GM23248 (cell line): ENCODE measurements at regions not wholly inside any gene's neighbourhood (a gene's known extent, or its start where the extent isn't known, plus 50 kb on each side); places are given as distances from the start of the nearest gene placed in this dataset.

Experiments
- DNase-seq: peaks from one replicate; pipeline ENCODE4 v3.0.0-alpha.2; 2015
- H2AFZ ChIP-seq: fragments of 200-600 bp; sonication (generic); 2 replicates; pipeline ENCODE4 v1.6.1; 2016; ENCODE audit warnings: antibody characterized with exemption
- H3F3A ChIP-seq: fragments of 200-600 bp; sonication (generic); 2 replicates; pipeline ENCODE4 v1.6.1; 2016; ENCODE audit warnings: mild to moderate bottlenecking, antibody characterized with exemption, mixed run types; ENCODE audit not compliant: insufficient read depth
- H3K27ac ChIP-seq: fragments of 200-600 bp; sonication (generic); 2 replicates; pipeline ENCODE4 v1.5.1; 2016; ENCODE audit warnings: mild to moderate bottlenecking
- H3K27me3 ChIP-seq: fragments of 200-600 bp; sonication (generic); replicated peaks from 2 replicates; pipeline ENCODE4 v1.6.1; 2016; ENCODE audit warnings: mild to moderate bottlenecking; ENCODE audit not compliant: insufficient read depth
- H3K36me3 ChIP-seq: fragments of 200-600 bp; sonication (generic); 2 replicates; pipeline ENCODE4 v1.6.1; 2016; ENCODE audit warnings: low read depth, mild to moderate bottlenecking
- H3K4me1 ChIP-seq: fragments of 200-600 bp; sonication (generic); 2 replicates; pipeline ENCODE4 v1.6.1; 2016; ENCODE audit warnings: mild to moderate bottlenecking; ENCODE audit not compliant: insufficient read depth
- H3K4me2 ChIP-seq: fragments of 200-600 bp; sonication (generic); one replicate; pipeline ENCODE4 v1.6.1; 2016; ENCODE audit warnings: mild to moderate bottlenecking; ENCODE audit not compliant: unreplicated experiment
- H3K4me3 ChIP-seq: fragments of 200-600 bp; sonication (generic); 2 replicates; pipeline ENCODE4 v1.5.1; 2016; ENCODE audit warnings: mild to moderate bottlenecking
- H3K79me2 ChIP-seq: fragments of 200-600 bp; sonication (generic); 2 replicates; pipeline ENCODE4 v1.6.1; 2016; ENCODE audit warnings: mild to moderate bottlenecking; ENCODE audit not compliant: insufficient read depth
- H3K9ac ChIP-seq: fragments of 200-600 bp; sonication (generic); 2 replicates; pipeline ENCODE4 v1.6.1; 2016; ENCODE audit warnings: mild to moderate bottlenecking
- H3K9me2 ChIP-seq: fragments of 200-600 bp; sonication (generic); 2 replicates; pipeline ENCODE4 v1.6.1; 2016; ENCODE audit warnings: mixed run types, mild to moderate bottlenecking, moderate library complexity; ENCODE audit not compliant: insufficient read depth
- H3K9me3 ChIP-seq: fragments of 200-600 bp; sonication (generic); one replicate; pipeline ENCODE4 v1.6.1; 2017; ENCODE audit warnings: low read depth
- H4K20me1 ChIP-seq: fragments of 200-600 bp; sonication (generic); 2 replicates; pipeline ENCODE4 v1.6.0; 2016; ENCODE audit not compliant: insufficient read depth
- EZH2 ChIP-seq: fragments of 200-600 bp; sonication (generic); IDR thresholded peaks from 2 replicates; pipeline ENCODE4 v1.6.1; 2018; ENCODE audit warnings: antibody characterized with exemption, mild to moderate bottlenecking; ENCODE audit not compliant: insufficient read depth, poor library complexity, severe bottlenecking
- EZH2phosphoT487 ChIP-seq: fragments of 200-600 bp; sonication (generic); IDR thresholded peaks from 2 replicates; pipeline ENCODE4 v1.6.1; 2018; ENCODE audit warnings: antibody characterized with exemption, moderate library complexity, mild to moderate bottlenecking, low read depth; ENCODE audit not compliant: insufficient read depth
- WGBS, 2 experiments: methylation state at CpG; one replicate each; pipeline ENCODE4 v1.1.6; 2015 to 2017; ENCODE audit warnings: low lambda C conversion rate in 2 of 2, low coverage in 1 of 2; ENCODE audit errors: missing lambda C conversion rate in 2 of 2; 5-methylcytosine and 5-hydroxymethylcytosine counted together
- in situ Hi-C: fragments of 300-500 bp; cut with MboI; formaldehyde crosslinking; loops from 2 replicates; pipeline ENCODE4 v1.15.0; 2020

GRCh38 chr4:82034878-82035277 is 338.9 kb downstream of the HNRNPD start:
- H3K9me3 ChIP-seq: no peaks in the 10 kb centered on the region
- WGBS, 2 experiments: 3 to 9% methylated on average over 2 of the region's 2 CpGs
- no peak overlapping the region for H3K9ac ChIP-seq
- no peak overlapping the region for H2AFZ ChIP-seq
- no peak overlapping the region for H3K4me3 ChIP-seq
- no peaks in the 10 kb centered on the region for H3K36me3 ChIP-seq
- H3K4me1 ChIP-seq: no peaks in the 10 kb centered on the region
- H3K27me3 ChIP-seq: no peaks in the 10 kb centered on the region
- no peaks in the 10 kb centered on the region for H3K79me2 ChIP-seq
- no peaks in the 10 kb centered on the region for H3F3A ChIP-seq
- no peak for DNase-seq
- no peak overlapping the region for H3K27ac ChIP-seq
- H3K9me2 ChIP-seq: no peaks in the 10 kb centered on the region
- in situ Hi-C loops: no loop called here
- no peaks in the 10 kb centered on the region for H4K20me1 ChIP-seq
- H3K4me2 ChIP-seq: no peak overlapping the region
- TF ChIP-seq EZH2phosphoT487: no peak
- TF ChIP-seq EZH2: no peak

DNA sequence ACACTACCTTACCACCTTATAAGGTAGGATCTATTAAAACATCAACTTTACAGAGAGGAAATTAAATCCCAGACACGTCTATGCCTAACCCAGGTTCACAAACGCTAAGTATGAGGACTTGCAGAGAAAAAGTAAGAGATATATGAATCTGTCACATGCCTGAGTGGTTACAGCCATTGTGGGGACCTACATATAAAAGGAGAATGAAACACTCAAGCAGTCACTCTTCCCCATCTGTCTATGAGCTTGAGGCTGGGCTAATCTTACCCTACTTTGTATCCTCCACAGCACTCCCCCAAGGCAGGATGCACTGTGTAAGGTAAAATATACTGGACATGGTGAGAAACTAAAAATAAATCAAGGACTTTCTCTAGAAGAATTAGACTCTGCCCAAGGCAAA is 339.9 kb downstream of the HNRNPD start:
- H3K4me2 ChIP-seq: no peak overlapping the region
- no peak overlapping the region for H3K4me3 ChIP-seq
- no peak for TF ChIP-seq EZH2phosphoT487
- TF ChIP-seq EZH2: no peak
- H3K27ac ChIP-seq: no peak overlapping the region
- DNase-seq: no peak
- no peaks in the 10 kb centered on the region for H3K36me3 ChIP-seq
- H3K27me3 ChIP-seq: no peaks in the 10 kb centered on the region
- no peaks in the 10 kb centered on the region for H3K9me2 ChIP-seq
- no peaks in the 10 kb centered on the region for H3K9me3 ChIP-seq
- H4K20me1 ChIP-seq: no peaks in the 10 kb centered on the region
- no peaks in the 10 kb centered on the region for H3K4me1 ChIP-seq
- H3K9ac ChIP-seq: no peak overlapping the region
- in situ Hi-C loops: no loop called here
- no peaks in the 10 kb centered on the region for H3K79me2 ChIP-seq
- H2AFZ ChIP-seq: no peak overlapping the region
- H3F3A ChIP-seq: no peaks in the 10 kb centered on the region
- 0 to 1% methylated on average over 2 of the region's 2 CpGs for WGBS, 2 experiments

- Histone ChIP-seq H3K4me1 (no peaks in the 10 kb centered on the region), H3K4me3 (no peak overlapping the region), H3F3A (no peaks in the 10 kb centered on the region), H3K36me3 (no peaks in the 10 kb centered on the region), H3K9me2 (no peaks in the 10 kb centered on the region), H3K9me3 (no peaks in the 10 kb centered on the region), H3K4me2 (no peak overlapping the region), H3K27ac (no peak overlapping the region), H2AFZ (no peak overlapping the region), H4K20me1 (no peaks in the 10 kb centered on the region), H3K79me2 (no peaks in the 10 kb centered on the region), H3K9ac (no peak overlapping the region), H3K27me3 (no peaks in the 10 kb centered on the region)
- no peak for DNase-seq
- WGBS, 2 experiments: 17 to 24% methylated on average over 2 of the region's 2 CpGs
- in situ Hi-C loops: no loop called here
- TF ChIP-seq EZH2: no peak
- no peak for TF ChIP-seq EZH2phosphoT487
Measured at GRCh38 chr4:82031376-82031927, 342.3 kb downstream of the HNRNPD start.

GRCh38 chr4:82017680-82018079 is 356.1 kb downstream of the HNRNPD start:
- no peak for TF ChIP-seq EZH2phosphoT487
- no peak for TF ChIP-seq EZH2
- in situ Hi-C loops: no loop called here
- no peaks in the 10 kb centered on the region for H3K9me3 ChIP-seq
- no peaks in the 10 kb centered on the region for H3K27me3 ChIP-seq
- no peak overlapping the region for H3K4me3 ChIP-seq
- no peak overlapping the region for H3K27ac ChIP-seq
- WGBS, 2 experiments: 68 to 73% methylated on average over 2 of the region's 2 CpGs
- DNase-seq: peak; percentile 50
- H4K20me1 ChIP-seq: no peaks in the 10 kb centered on the region
- no peaks in the 10 kb centered on the region for H3K9me2 ChIP-seq
- H3K4me1 ChIP-seq: no peaks in the 10 kb centered on the region
- no peaks in the 10 kb centered on the region for H3K79me2 ChIP-seq
- no peaks in the 10 kb centered on the region for H3F3A ChIP-seq
- H3K4me2 ChIP-seq: no peak overlapping the region
- H2AFZ ChIP-seq: no peak overlapping the region
- H3K36me3 ChIP-seq: no peaks in the 10 kb centered on the region
- no peak overlapping the region for H3K9ac ChIP-seq

DNA sequence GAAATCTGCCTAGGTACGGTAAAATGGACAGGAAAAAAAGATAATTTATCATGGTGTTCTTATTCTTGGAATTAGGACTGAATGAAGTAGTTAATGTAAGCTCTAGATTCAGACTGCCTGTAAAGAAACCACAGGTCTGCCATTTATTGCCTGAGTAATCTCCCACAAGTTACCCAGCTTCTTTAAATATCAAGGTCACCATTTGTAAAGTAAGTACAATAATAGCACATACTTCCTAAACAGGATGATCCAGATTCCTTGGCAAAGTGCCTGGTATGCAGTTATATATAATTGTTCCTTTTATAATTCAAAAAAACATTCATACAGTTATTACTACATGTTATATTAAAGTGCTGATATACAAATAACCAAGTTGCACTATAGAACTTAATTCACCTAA is 368.6 kb downstream of the HNRNPD start:
- Histone ChIP-seq H3F3A (no peaks in the 10 kb centered on the region), H3K9me3 (no peaks in the 10 kb centered on the region), H3K4me3 (no peak overlapping the region), H3K9ac (no peak overlapping the region), H3K27me3 (no peaks in the 10 kb centered on the region), H3K27ac (no peak overlapping the region), H3K4me1 (no peaks in the 10 kb centered on the region), H3K9me2 (no peaks in the 10 kb centered on the region), H4K20me1 (no peaks in the 10 kb centered on the region), H2AFZ (no peak overlapping the region), H3K36me3 (no peaks in the 10 kb centered on the region), H3K4me2 (no peak overlapping the region), H3K79me2 (no peaks in the 10 kb centered on the region)
- 17 to 26% methylated on average over 1 of the region's 1 CpG for WGBS, 2 experiments
- in situ Hi-C loops: no loop called here
- no peak for DNase-seq
- no peak for TF ChIP-seq EZH2phosphoT487
